A549 (cell line): ENCODE measurements at regions not wholly inside any gene's neighbourhood (a gene's known extent, or its start where the extent isn't known, plus 50 kb on each side); places are given as distances from the start of the nearest gene placed in this dataset.

Experiments
- ATAC-seq, 2 experiments: fragments of 200-7000 bp in 1 of 2; fragments of >200 bp in 1 of 2; cut with Nextera tagmentation in 1 of 2; cut with Tn5 transposase in 1 of 2; 3 replicates each; pipeline versions ENCODE4 v1.8.0 to v1.9.1; 2018 to 2020; ENCODE audit warnings: mild to moderate bottlenecking in 1 of 2, moderate library complexity in 1 of 2
- CTCF ChIA-PET: fragments of 300-600 bp; sonication (Branson Sonifier 250); formaldehyde crosslinking; extraction: SDS; loops from one replicate; lab custom pipeline; 2021; ENCODE audit warnings: antibody characterized with exemption, inconsistent platforms; lab: Yijun Ruan, JAX
- POLR2A ChIA-PET: fragments of 350-600 bp; formaldehyde crosslinking; extraction: SDS; loops from one replicate; lab custom pipeline; 2021; ENCODE audit warnings: antibody characterized with exemption, inconsistent platforms; lab: Yijun Ruan, JAX
- DNase-seq, 2 experiments: peaks; one replicate each; pipeline versions ENCODE4 v3.0.0 to v3.0.0-alpha.2; 2011 to 2016; ENCODE audit warnings: low read depth in 1 of 2, low spot score in 1 of 2
- FAIRE-seq: peaks from 2 replicates; lab custom pipeline; 2011; peaks lifted over from hg19 to GRCh38; lab: Jason Lieb, UNC
- H3K27ac ChIP-seq, 2 experiments: fragments of >200 bp; sonication (Bioruptor Twin); formaldehyde crosslinking; 3 replicates each; pipeline ENCODE4 v1.5.1; 2016 to 2017
- H3K4me1 ChIP-seq: fragments of >200 bp; sonication (Bioruptor Twin); formaldehyde crosslinking; 3 replicates; pipeline ENCODE4 v1.6.1; 2016
- H3K4me2 ChIP-seq: fragments of >200 bp; sonication (Bioruptor Twin); formaldehyde crosslinking; 3 replicates; pipeline ENCODE4 v1.6.1; 2016
- H3K4me3 ChIP-seq: fragments of >200 bp; sonication (Bioruptor Twin); formaldehyde crosslinking; 3 replicates; pipeline ENCODE4 v1.5.1; 2016
- H3K9me3 ChIP-seq: fragments of >200 bp; sonication (Bioruptor Twin); formaldehyde crosslinking; 3 replicates; pipeline ENCODE4 v1.6.1; 2016
- BCL3 ChIP-seq: fragments of >200 bp; sonication (Bioruptor Twin); formaldehyde crosslinking; IDR thresholded peaks from 3 replicates; pipeline ENCODE4 v1.6.1; 2016
- EHF ChIP-seq: fragments of 250-450 bp; sonication (Bioruptor Pico); IDR thresholded peaks from 2 replicates; pipeline ENCODE4 v1.5.0; 2020; ENCODE audit warnings: mild to moderate bottlenecking
- ELK1 ChIP-seq: fragments of 150-350 bp; IDR thresholded peaks from 2 replicates; pipeline ENCODE4 v1.6.1; 2014; ENCODE audit warnings: low read depth, mild to moderate bottlenecking, low read length
- EP300 ChIP-seq, 2 experiments: fragments of >200 bp; sonication (Bioruptor Twin); formaldehyde crosslinking; IDR thresholded peaks; 2 replicates in 1 of 2; 3 replicates in 1 of 2; pipeline ENCODE4 v1.6.1; 2016 to 2017
- FOSB ChIP-seq: fragments of 250-450 bp; sonication (Bioruptor Pico); IDR thresholded peaks from 2 replicates; pipeline ENCODE4 v1.5.0; 2020; ENCODE audit warnings: mild to moderate bottlenecking, moderate library complexity
- FOSL2 ChIP-seq, 2 experiments: fragments of 450-650 bp in 1 of 2; fragments of >200 bp in 1 of 2; sonication (Bioruptor Twin) in 1 of 2; formaldehyde crosslinking; IDR thresholded peaks; 2 replicates each; pipeline versions ENCODE4 v1.5.0 to v1.6.1; 2016 to 2020; ENCODE audit warnings: mild to moderate bottlenecking in 1 of 2, moderate library complexity in 1 of 2
- FOXS1 ChIP-seq: fragments of 250-450 bp; sonication (Bioruptor Pico); IDR thresholded peaks from 2 replicates; pipeline ENCODE4 v1.5.0; 2020; ENCODE audit warnings: mild to moderate bottlenecking, moderate library complexity
- HES2 ChIP-seq: fragments of >200 bp; sonication (Bioruptor Twin); formaldehyde crosslinking; IDR thresholded peaks from 2 replicates; pipeline ENCODE4 v1.6.1; 2016
- HOXA7 ChIP-seq: fragments of 250-450 bp; sonication (Bioruptor Pico); IDR thresholded peaks from 2 replicates; pipeline ENCODE4 v1.5.0; 2020; ENCODE audit warnings: mild to moderate bottlenecking, moderate library complexity
- HOXB5 ChIP-seq: fragments of 250-450 bp; sonication (Bioruptor Pico); IDR thresholded peaks from 2 replicates; pipeline ENCODE4 v1.5.0; 2020; ENCODE audit warnings: mild to moderate bottlenecking, moderate library complexity
- JUN ChIP-seq, 2 experiments: fragments of >200 bp; sonication (Bioruptor Twin); formaldehyde crosslinking; IDR thresholded peaks; 2 replicates in 1 of 2; 3 replicates in 1 of 2; pipeline ENCODE4 v1.6.1; 2016 to 2017
- KDM5A ChIP-seq: fragments of 200-600 bp; sonication (generic); IDR thresholded peaks from 2 replicates; pipeline ENCODE4 v1.6.1; 2016; ENCODE audit warnings: antibody characterized with exemption, mild to moderate bottlenecking
- MAFK ChIP-seq: fragments of 450-650 bp; IDR thresholded peaks from 2 replicates; pipeline ENCODE4 v1.6.1; 2014; ENCODE audit not compliant: partially characterized antibody
- MYC ChIP-seq: IDR thresholded peaks from 2 replicates; pipeline ENCODE4 v1.6.1; 2012; ENCODE audit warnings: mild to moderate bottlenecking, inconsistent platforms, low read length, improper control_type of control experiment, borderline replicate concordance
- NFE2L2 ChIP-seq: fragments of 150-350 bp; conservative IDR thresholded peaks from 2 replicates; pipeline ENCODE4 v1.6.1; 2014; ENCODE audit warnings: low read length
- PHF8 ChIP-seq: fragments of 200-600 bp; sonication (generic); IDR thresholded peaks from 2 replicates; pipeline ENCODE4 v1.6.1; 2016; ENCODE audit warnings: low read depth, mild to moderate bottlenecking, antibody characterized with exemption, moderate library complexity, borderline replicate concordance
- POLR2A ChIP-seq: IDR thresholded peaks from 2 replicates; pipeline ENCODE4 v1.6.1; 2012; ENCODE audit warnings: mild to moderate bottlenecking, low read length
- RCOR1 ChIP-seq: fragments of 150-350 bp; IDR thresholded peaks from 2 replicates; pipeline ENCODE4 v1.6.1; 2014; ENCODE audit warnings: antibody characterized with exemption, low read length, low read depth
- REST ChIP-seq: fragments of 200-600 bp; sonication (generic); IDR thresholded peaks from 2 replicates; pipeline ENCODE4 v1.6.1; 2016; ENCODE audit warnings: antibody characterized with exemption, mild to moderate bottlenecking, moderate library complexity
- RNF2 ChIP-seq: fragments of 200-600 bp; sonication (generic); IDR thresholded peaks from 2 replicates; pipeline ENCODE4 v1.6.1; 2016; ENCODE audit warnings: low read depth, mild to moderate bottlenecking, antibody characterized with exemption, moderate library complexity, borderline replicate concordance
- USF2 ChIP-seq: fragments of 450-650 bp; IDR thresholded peaks from 2 replicates; pipeline ENCODE4 v1.6.1; 2014; ENCODE audit warnings: antibody characterized with exemption
- ZC3H11A ChIP-seq: fragments of 450-650 bp; IDR thresholded peaks from 2 replicates; pipeline ENCODE4 v1.6.1; 2014; ENCODE audit warnings: antibody characterized with exemption, mild to moderate bottlenecking
- ZSCAN20 ChIP-seq: fragments of 250-450 bp; sonication (Bioruptor Pico); IDR thresholded peaks from 2 replicates; pipeline ENCODE4 v1.8.0; 2022; ENCODE audit warnings: mild to moderate bottlenecking, moderate library complexity
- WGBS: methylation state at CpG from one replicate; pipeline ENCODE4 v1.1.6; 2017; ENCODE audit errors: missing lambda C conversion rate; 5-methylcytosine and 5-hydroxymethylcytosine counted together

- Histone ChIP-seq H3K27ac (no peak overlapping the region), H3K4me3 (no peak overlapping the region)
- POLR2A ChIA-PET, result no interaction called here
- WGBS, result 30% methylated on average over 2 of the region's 2 CpGs
- CTCF ChIA-PET, result no interaction called here
- TF ChIP-seq MAFK (no peak), NFE2L2 (no peak), EHF (CRISPR knock-in tag) (no peak), HOXA7 (CRISPR knock-in tag) (no peak)
- TF ChIP-seq, all 56 proteins: peak for 0
- ATAC-seq, result no peak
- Histone ChIP-seq H3K9me3 (no peaks in the 10 kb centered on the region), H3K4me2 (no peak overlapping the region), H3K4me1 (peaks cover 17% of the 10 kb centered on the region)
- DNase-seq, result no peak
- no peak for FAIRE-seq
Measured at GRCh38 chr6:126923807-126924206, 194.7 kb upstream of the RSPO3 start.

DNA sequence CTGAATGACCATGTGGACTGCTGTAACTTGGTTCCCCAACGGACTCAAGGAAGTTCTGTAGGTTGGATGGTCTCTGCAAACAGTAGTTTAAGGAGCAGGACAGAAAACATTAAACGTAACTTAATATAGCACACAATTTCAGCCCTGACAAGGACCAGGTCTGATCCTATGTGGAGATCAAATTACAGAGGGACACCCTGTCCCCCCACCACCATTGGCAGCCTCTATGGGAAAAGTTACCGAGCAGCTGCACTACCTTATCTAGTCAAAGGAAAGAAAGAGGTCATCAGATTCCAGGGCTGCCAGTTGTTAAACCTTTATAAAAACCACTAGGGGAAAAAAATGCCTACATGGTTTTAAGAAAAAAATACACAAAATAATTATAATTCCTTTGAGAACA lies 191.5 kb upstream of the RSPO3 start:
- no peaks in the 10 kb centered on the region for H3K9me3 ChIP-seq
- TF ChIP-seq HOXB5 (CRISPR knock-in tag), result no peak
- CTCF ChIA-PET, result no interaction called here
- H3K4me2 ChIP-seq, result no peak overlapping the region
- no peaks in the 10 kb centered on the region for H3K4me1 ChIP-seq
- H3K27ac ChIP-seq, result no peak overlapping the region
- DNase-seq (no peak), ATAC-seq (no peak), FAIRE-seq (no peak)
- POLR2A ChIA-PET, result no interaction called here
- H3K4me3 ChIP-seq, result no peak overlapping the region
- 71% methylated on average over 3 of the region's 3 CpGs for WGBS

DNA sequence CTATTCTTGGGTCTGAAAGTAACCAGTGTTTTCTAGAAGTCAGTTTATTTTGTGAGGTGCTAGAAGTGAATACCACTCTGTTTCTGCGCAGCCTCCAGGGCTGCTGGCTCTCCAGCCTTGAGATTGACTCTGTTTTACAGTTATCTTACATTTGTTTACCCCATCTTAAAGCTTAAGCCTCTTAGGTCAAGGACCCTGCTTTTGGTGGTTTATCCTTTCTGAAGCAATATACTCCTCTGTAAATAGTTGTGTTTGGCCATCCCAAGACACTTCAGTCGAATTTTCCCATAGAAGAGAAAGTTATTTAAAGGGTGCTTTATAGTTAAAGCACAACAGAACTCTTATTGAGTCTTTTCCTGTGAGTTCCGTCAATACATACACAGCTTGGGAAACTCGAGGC lies 190.6 kb upstream of the RSPO3 start:
- DNase-seq, result no peak
- CTCF ChIA-PET, result no interaction called here

GRCh38 chr6:126937426-126937825 lies 181.0 kb upstream of the RSPO3 start:
- H3K4me1 ChIP-seq, result no peaks in the 10 kb centered on the region
- H3K9me3 ChIP-seq, result no peaks in the 10 kb centered on the region
- no peak for ATAC-seq
- DNase-seq, result no peak
- no peak overlapping the region for H3K4me3 ChIP-seq
- no peak for FAIRE-seq
- H3K4me2 ChIP-seq, result no peak overlapping the region
- CTCF ChIA-PET, result no interaction called here
- no peak overlapping the region for H3K27ac ChIP-seq
- POLR2A ChIA-PET, result no interaction called here
- TF ChIP-seq FOSB (CRISPR knock-in tag) (no peak), BCL3 (no peak), POLR2A (no peak), ELK1 (no peak), RCOR1 (no peak), PHF8 (no peak), USF2 (no peak), ZSCAN20 (CRISPR knock-in tag) (no peak), ZC3H11A (no peak), JUN (IDR thresholded peaks at IDR 0.05) (no peak)

More for the DNA sequence above, 190.6 kb upstream of the RSPO3 start:
- Histone ChIP-seq H3K4me2 (no peak overlapping the region), H3K9me3 (no peaks in the 10 kb centered on the region), H3K27ac (no peak overlapping the region), H3K4me1 (no peaks in the 10 kb centered on the region)
- FAIRE-seq, result no peak
- 65% methylated on average over 4 of the region's 4 CpGs for WGBS
- ATAC-seq, result no peak
- POLR2A ChIA-PET, result no interaction called here
- no peak for TF ChIP-seq FOXS1 (CRISPR knock-in tag)
- TF ChIP-seq MYC, result no peak
- TF ChIP-seq POLR2A, result no peak
- no peak for TF ChIP-seq REST
- no peak for TF ChIP-seq RNF2
- TF ChIP-seq EP300 (IDR thresholded peaks at IDR 0.05), result no peak
- TF ChIP-seq KDM5A, result no peak
- no peak for TF ChIP-seq HES2
- no peak for TF ChIP-seq FOSL2 (IDR thresholded peaks at IDR 0.05)
- TF ChIP-seq FOSL2 (CRISPR knock-in tag; IDR thresholded peaks at IDR 0.05), result no peak
- TF ChIP-seq, all 56 proteins: peak for 0
- no peak overlapping the region for H3K4me3 ChIP-seq
